ENCODE measurements at regions not wholly inside any gene's neighbourhood (a gene's known extent, or its start where the extent isn't known, plus 50 kb on each side); places are given as distances from the start of the nearest gene placed in this dataset.

- no peak for TF ChIP-seq CTCF (IDR thresholded peaks at IDR 0.05)
- TF ChIP-seq EZH2phosphoT487 (IDR thresholded peaks at IDR 0.05): no peak
These were observed 123.0 kb upstream of the POU3F2 start for GRCh38 chr6:98711380-98711779.

Data from neural progenitor cell (in vitro differentiated cells).